Gastrocnemius medialis (tissue), 4 donors: ENCODE measurements at regions not wholly inside any gene's neighbourhood (a gene's known extent, or its start where the extent isn't known, plus 50 kb on each side); places are given as distances from the start of the nearest gene placed in this dataset.

Experiments used
- POLR2A ChIP-seq, 2 donors: fragments of 450-650 bp; IDR thresholded peaks; one replicate each; pipeline ENCODE4 v1.6.1; 2017; ENCODE audit warnings: antibody characterized with exemption in 2 of 2, mild to moderate bottlenecking in 2 of 2, moderate library complexity in 2 of 2
- TF ChIP-seq, protein P1 (sequence below), 5 experiments: fragments of 450-650 bp in 3 of 5; fragments of 200-600 bp in 2 of 5; sonication (generic) in 2 of 5; IDR thresholded peaks in 4 of 5; conservative IDR thresholded peaks in 1 of 5; 1 replicate in 4 of 5; 2 replicates in 1 of 5; pipeline ENCODE4 v1.5.1; 2016 to 2019; ENCODE audit warnings: antibody characterized with exemption in 5 of 5, mild to moderate bottlenecking in 3 of 5, moderate library complexity in 3 of 5

DNA sequence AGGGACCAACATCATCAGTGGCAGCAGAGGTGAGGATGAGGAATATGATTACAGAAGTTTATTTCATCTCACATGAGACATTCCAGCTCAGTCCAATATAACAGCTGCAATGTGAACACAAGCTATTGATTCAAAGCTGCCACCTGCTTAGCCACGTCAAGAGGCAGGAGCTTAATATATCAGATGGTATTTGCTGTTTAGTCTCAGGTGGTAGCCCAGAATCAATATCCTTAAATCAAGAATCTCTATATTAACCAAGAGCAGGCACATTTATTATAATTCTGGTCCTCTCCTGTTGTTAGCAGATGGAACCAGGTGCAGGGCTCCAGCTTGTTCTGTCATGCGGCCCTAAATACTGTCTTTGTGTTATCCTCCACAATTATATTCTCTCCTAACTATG, 431.6 kb downstream of the ICE1 start:
- TF ChIP-seq, protein P1, sequence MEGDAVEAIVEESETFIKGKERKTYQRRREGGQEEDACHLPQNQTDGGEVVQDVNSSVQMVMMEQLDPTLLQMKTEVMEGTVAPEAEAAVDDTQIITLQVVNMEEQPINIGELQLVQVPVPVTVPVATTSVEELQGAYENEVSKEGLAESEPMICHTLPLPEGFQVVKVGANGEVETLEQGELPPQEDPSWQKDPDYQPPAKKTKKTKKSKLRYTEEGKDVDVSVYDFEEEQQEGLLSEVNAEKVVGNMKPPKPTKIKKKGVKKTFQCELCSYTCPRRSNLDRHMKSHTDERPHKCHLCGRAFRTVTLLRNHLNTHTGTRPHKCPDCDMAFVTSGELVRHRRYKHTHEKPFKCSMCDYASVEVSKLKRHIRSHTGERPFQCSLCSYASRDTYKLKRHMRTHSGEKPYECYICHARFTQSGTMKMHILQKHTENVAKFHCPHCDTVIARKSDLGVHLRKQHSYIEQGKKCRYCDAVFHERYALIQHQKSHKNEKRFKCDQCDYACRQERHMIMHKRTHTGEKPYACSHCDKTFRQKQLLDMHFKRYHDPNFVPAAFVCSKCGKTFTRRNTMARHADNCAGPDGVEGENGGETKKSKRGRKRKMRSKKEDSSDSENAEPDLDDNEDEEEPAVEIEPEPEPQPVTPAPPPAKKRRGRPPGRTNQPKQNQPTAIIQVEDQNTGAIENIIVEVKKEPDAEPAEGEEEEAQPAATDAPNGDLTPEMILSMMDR (IDR thresholded peaks at IDR 0.05 in 4 of 5, conservative IDR thresholded peaks at IDR 0.05 in 1 of 5), result no peak
- no peak for TF ChIP-seq POLR2A (IDR thresholded peaks at IDR 0.05)
